K562 (cell line): ENCODE measurements at regions not wholly inside any gene's neighbourhood (a gene's known extent, or its start where the extent isn't known, plus 50 kb on each side); places are given as distances from the start of the nearest gene placed in this dataset.
A peak's percentile ranks its signal among the peaks of the same experiment; 100 is the strongest.

Source experiments
- ATAC-seq: fragments of 200-7000 bp; cut with Tn5 transposase; 3 replicates; pipeline ENCODE4 v1.9.1; 2020; ENCODE audit warnings: moderate library complexity
- BruUV-seq: library from RNA; stranded (reverse); fragments of 400-500 nt; replicated peaks from 2 replicates; lab custom pipeline; 2021; lab: Mats Ljungman, UMichigan
- CTCF ChIA-PET: fragments of 300-600 bp; formaldehyde crosslinking; extraction: SDS; loops from one replicate; lab custom pipeline; 2021; ENCODE audit warnings: low intra/inter-chr PET ratio; lab: Yijun Ruan, JAX
- POLR2A ChIA-PET: fragments of 300-600, 350-650 bp; sonication (Branson Sonifier 250); formaldehyde crosslinking; extraction: SDS; loops from one replicate; lab custom pipeline; 2021; ENCODE audit warnings: antibody characterized with exemption, inconsistent platforms; lab: Yijun Ruan, JAX
- DNase-seq, 4 experiments: peaks; one replicate each; pipeline versions ENCODE4 v3.0.0 to v3.0.0-alpha.2; 2011 to 2018; ENCODE audit warnings: low spot score in 3 of 4, mixed read lengths in 3 of 4; ENCODE audit errors: extremely low read depth in 1 of 4
- FAIRE-seq: peaks from 2 replicates; lab custom pipeline; 2011; peaks lifted over from hg19 to GRCh38; lab: Jason Lieb, UNC
- H2AFZ ChIP-seq: 2 replicates; pipeline ENCODE4 v1.6.0; 2011; ENCODE audit warnings: low read depth, low read length, control low read depth, inconsistent platforms
- H3K27ac ChIP-seq: fragments of 200-600 bp; 3 replicates; pipeline ENCODE4 v1.8.0; 2011; ENCODE audit warnings: low read depth, mild to moderate bottlenecking, control low read depth, inconsistent platforms, low read length, moderate library complexity, mixed read lengths; ENCODE audit errors: extremely low read depth
- H3K27me3 ChIP-seq, 2 experiments: fragments of 300-600 bp in 1 of 2; 2 replicates in 1 of 2; 3 replicates in 1 of 2; pipeline versions ENCODE4 v1.6.0 to v1.8.0; 2011; ENCODE audit warnings: inconsistent platforms in 2 of 2, low read length in 2 of 2, mild to moderate bottlenecking in 1 of 2, mixed read lengths in 1 of 2, moderate library complexity in 1 of 2; ENCODE audit not compliant: control insufficient read depth in 2 of 2, insufficient read depth in 2 of 2
- H3K36me3 ChIP-seq: fragments of 300-600 bp; 3 replicates; pipeline ENCODE4 v1.8.0; 2011; ENCODE audit warnings: mild to moderate bottlenecking, low read length, inconsistent platforms; ENCODE audit not compliant: control insufficient read depth, insufficient read depth
- H3K4me1 ChIP-seq, 2 experiments: fragments of 200-600 bp in 1 of 2; replicated peaks in 1 of 2; 2 replicates in 1 of 2; 3 replicates in 1 of 2; pipeline versions ENCODE4 v1.5.1 to v1.8.0; 2011; ENCODE audit warnings: inconsistent platforms in 2 of 2, low read length in 2 of 2, mild to moderate bottlenecking in 1 of 2, mixed read lengths in 1 of 2, moderate library complexity in 1 of 2; ENCODE audit not compliant: control insufficient read depth in 2 of 2, insufficient read depth in 2 of 2
- H3K4me2 ChIP-seq: 2 replicates; pipeline ENCODE4 v1.6.1; 2011; ENCODE audit warnings: low read length, control low read depth, inconsistent platforms, mixed read lengths; ENCODE audit not compliant: insufficient read depth
- H3K4me3 ChIP-seq: fragments of 200-600 bp; sonication (generic), shearing (Covaris generic); 2 replicates; pipeline ENCODE4 v1.5.1; 2016; ENCODE audit warnings: control low read depth, inconsistent platforms
- H3K79me2 ChIP-seq: fragments of 200-600 bp; 3 replicates; pipeline ENCODE4 v1.8.0; 2011; ENCODE audit warnings: low read length, inconsistent platforms; ENCODE audit not compliant: control insufficient read depth, insufficient read depth
- H3K9ac ChIP-seq, 2 experiments: 2 replicates each; pipeline versions ENCODE4 v1.6.0 to v1.6.1; 2011; ENCODE audit warnings: low read depth in 2 of 2, low read length in 2 of 2, control low read depth in 1 of 2, inconsistent platforms in 1 of 2, mild to moderate bottlenecking in 1 of 2, mixed read lengths in 1 of 2; ENCODE audit not compliant: insufficient read depth in 1 of 2
- H3K9me1 ChIP-seq: one replicate; pipeline ENCODE4 v1.6.0; 2011; ENCODE audit warnings: inconsistent platforms, mild to moderate bottlenecking, low read length, moderate library complexity; ENCODE audit not compliant: control insufficient read depth, insufficient read depth
- H3K9me3 ChIP-seq: replicated peaks from 2 replicates; pipeline ENCODE4 v1.5.1; 2011; ENCODE audit warnings: low read depth, low read length, inconsistent platforms; ENCODE audit not compliant: control insufficient read depth, insufficient read depth
- H4K20me1 ChIP-seq: replicated peaks from 2 replicates; pipeline ENCODE4 v1.6.1; 2011; ENCODE audit warnings: low read length, inconsistent platforms, mixed read lengths; ENCODE audit not compliant: control insufficient read depth, insufficient read depth
- CBX3 ChIP-seq, 2 experiments: IDR thresholded peaks; 1 replicate in 1 of 2; 2 replicates in 1 of 2; pipeline ENCODE4 v1.6.1; 2012; ENCODE audit warnings: inconsistent platforms in 2 of 2, low read length in 2 of 2, borderline replicate concordance in 1 of 2, control low read depth in 1 of 2
- CCNT2 ChIP-seq: IDR thresholded peaks from 2 replicates; pipeline ENCODE4 v1.6.1; 2011; ENCODE audit warnings: borderline replicate concordance, low read depth, mild to moderate bottlenecking, moderate library complexity, mixed read lengths, low read length; ENCODE audit not compliant: insufficient read length; ENCODE audit errors: extremely low read depth
- FOS ChIP-seq: IDR thresholded peaks from 3 replicates; pipeline ENCODE4 v1.6.1; 2011; ENCODE audit not compliant: insufficient read length; ENCODE audit errors: extremely low read depth
- HMG20B ChIP-seq: fragments of 250-450 bp; sonication (Bioruptor Pico); IDR thresholded peaks from 2 replicates; pipeline ENCODE4 v1.5.0; 2021; ENCODE audit warnings: mild to moderate bottlenecking
- MBD2 ChIP-seq: sonication (generic); IDR thresholded peaks from 2 replicates; pipeline ENCODE4 v1.6.1; 2016; ENCODE audit warnings: low read depth, borderline replicate concordance
- MED1 ChIP-seq: sonication (generic); formaldehyde crosslinking; IDR thresholded peaks from 2 replicates; pipeline ENCODE4 v1.8.1; 2023; ENCODE audit warnings: missing genetic modification reagents, borderline replicate concordance
- MTF1 ChIP-seq: fragments of 250-450 bp; sonication (Bioruptor Pico); IDR thresholded peaks from 2 replicates; pipeline ENCODE4 v1.9.0; 2021; ENCODE audit warnings: moderate library complexity, mild to moderate bottlenecking, inconsistent platforms, borderline replicate concordance
- MYNN ChIP-seq, 2 experiments: sonication (generic); formaldehyde crosslinking in 1 of 2; IDR thresholded peaks; 2 replicates each; pipeline versions ENCODE4 v1.5.0 to v1.6.1; 2016 to 2020; ENCODE audit warnings: antibody characterized with exemption in 1 of 2, missing genetic modification reagents in 1 of 2
- RBM25 ChIP-seq: fragments of 200-400 bp; formaldehyde crosslinking; IDR thresholded peaks from 2 replicates; pipeline ENCODE4 v1.6.1; 2018; ENCODE audit warnings: low read length, low read depth, moderate library complexity; ENCODE audit not compliant: severe bottlenecking
- SMAD3 ChIP-seq: fragments of 450-650 bp; formaldehyde crosslinking; conservative IDR thresholded peaks from 2 replicates; pipeline ENCODE4 v1.4.0; 2020; ENCODE audit warnings: mild to moderate bottlenecking
- SMC3 ChIP-seq: conservative IDR thresholded peaks from 2 replicates; pipeline ENCODE4 v1.6.1; 2011; ENCODE audit warnings: low read depth, low read length, improper control_type of control experiment; ENCODE audit not compliant: insufficient read depth
- SPI1 ChIP-seq: IDR thresholded peaks from 2 replicates; pipeline ENCODE4 v1.6.1; 2011; ENCODE audit warnings: low read depth, low read length, control low read depth, borderline replicate concordance
- STAT5B ChIP-seq: fragments of 250-450 bp; sonication (Bioruptor Pico); IDR thresholded peaks from 2 replicates; pipeline ENCODE4 v1.8.0; 2021; ENCODE audit warnings: mild to moderate bottlenecking, inconsistent platforms
- TAF9B ChIP-seq: fragments of 450-650 bp; IDR thresholded peaks from 2 replicates; pipeline ENCODE4 v1.6.1; 2018; ENCODE audit warnings: mild to moderate bottlenecking; ENCODE audit not compliant: partially characterized antibody
- TAL1 ChIP-seq: fragments of 450-650 bp; IDR thresholded peaks from 2 replicates; pipeline ENCODE4 v1.6.1; 2016; ENCODE audit warnings: mild to moderate bottlenecking
- TRIM28 ChIP-seq: fragments of 450-650 bp; IDR thresholded peaks from 2 replicates; pipeline ENCODE4 v1.6.1; 2017
- USF2 ChIP-seq: sonication (generic); formaldehyde crosslinking; IDR thresholded peaks from 2 replicates; pipeline ENCODE4 v1.5.0; 2020; ENCODE audit warnings: missing genetic modification reagents
- ZNF23 ChIP-seq: fragments of 250-450 bp; sonication (Bioruptor Pico); IDR thresholded peaks from 2 replicates; pipeline ENCODE4 v1.4.0; 2020; ENCODE audit warnings: mild to moderate bottlenecking
- ZNF280A ChIP-seq: fragments of 450-650 bp; IDR thresholded peaks from 2 replicates; pipeline ENCODE4 v1.6.1; 2018; ENCODE audit warnings: mild to moderate bottlenecking, low read depth; ENCODE audit not compliant: partially characterized antibody
- in situ Hi-C: fragments of 300-500 bp; cut with MboI; formaldehyde crosslinking; loops from 4 replicates; pipeline ENCODE4 v1.15.0; 2018; ENCODE audit warnings: inconsistent platforms, mixed read lengths
- intact Hi-C: fragments of 100-400 bp; cut with micrococcal nuclease; formaldehyde crosslinking; loops from 2 replicates; pipeline ENCODE4 v1.14.2; 2022
- TF ChIP-seq, protein P1 (sequence below): sonication (generic); formaldehyde crosslinking; IDR thresholded peaks from 2 replicates; pipeline ENCODE4 v1.9.0; 2022; ENCODE audit warnings: mild to moderate bottlenecking, missing genetic modification reagents

- TF ChIP-seq CCNT2 (no peak), MED1 (CRISPR knock-in tag) (no peak), MYNN (IDR thresholded peaks at IDR 0.05) (no peak), MYNN (CRISPR knock-in tag; IDR thresholded peaks at IDR 0.05) (no peak)
Observed at GRCh38 chr19:33895366-33895765, 98.7 kb downstream of the KCTD15 start (continued).

GRCh38 chr19:33898062-33898677 is 101.5 kb downstream of the KCTD15 start:
- no peaks in the 10 kb centered on the region for H3K79me2 ChIP-seq
- H3K4me3 ChIP-seq, result no peak overlapping the region
- H3K9ac ChIP-seq, result no peak overlapping the region
- no peak overlapping the region for H3K4me2 ChIP-seq
- BruUV-seq, result no TSS peak
- DNase-seq (no peak), FAIRE-seq (no peak), ATAC-seq (no peak)
- no peaks in the 10 kb centered on the region for H3K36me3 ChIP-seq
- ChIA-PET POLR2A (no interaction called here), CTCF (interaction anchor here (0.6 kb wide), 1 partner anchor 329 kb away, joined by 3 read pairs; no protein-coding TSS in a partner anchor)
- intact Hi-C loops (no loop called here), in situ Hi-C loops (no loop called here)
- no peak overlapping the region for H3K27ac ChIP-seq
- peaks cover 0 to 9% of the 10 kb centered on the region in 2 experiments; a peak in 2 of 5 replicates for H3K27me3 ChIP-seq
- peaks cover 4% of the 10 kb centered on the region; the same call in 1 of the 2 replicates for H3K9me3 ChIP-seq
- H2AFZ ChIP-seq, result no peak overlapping the region
- H3K4me1 ChIP-seq, result no peaks in the 10 kb centered on the region
- no peaks in the 10 kb centered on the region for H3K9me1 ChIP-seq
- H4K20me1 ChIP-seq, result no peaks in the 10 kb centered on the region
- TF ChIP-seq HMG20B (CRISPR knock-in tag) (no peak), SMAD3 (CRISPR knock-in tag) (no peak), TRIM28 (peak; percentile 94), MBD2 (no peak), USF2 (CRISPR knock-in tag) (no peak), ZNF280A (peak; percentile 83), STAT5B (CRISPR knock-in tag) (no peak), CBX3 (IDR thresholded peaks at IDR 0.05; ENCODE audit: borderline replicate concordance in 1 of 2, low read length in 2 of 2) (peak in 1 of 2 experiments; percentile 91; a peak in 2 of 3 replicates), MTF1 (CRISPR knock-in tag) (no peak), ZNF23 (CRISPR knock-in tag) (no peak), SPI1 (no peak), SMC3 (no peak), TAL1 (no peak), TAF9B (no peak), FOS (no peak), RBM25 (peak; percentile 27)
- TF ChIP-seq, protein P1, sequence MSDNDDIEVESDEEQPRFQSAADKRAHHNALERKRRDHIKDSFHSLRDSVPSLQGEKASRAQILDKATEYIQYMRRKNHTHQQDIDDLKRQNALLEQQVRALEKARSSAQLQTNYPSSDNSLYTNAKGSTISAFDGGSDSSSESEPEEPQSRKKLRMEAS (CRISPR knock-in tag), result no peak
